Endodermal cell (in vitro differentiated cells): ENCODE measurements at regions not wholly inside any gene's neighbourhood (a gene's known extent, or its start where the extent isn't known, plus 50 kb on each side); places are given as distances from the start of the nearest gene placed in this dataset.
A peak's percentile ranks its signal among the peaks of the same experiment; 100 is the strongest.
"Not testable (repeated sequence)": the region's sequence is repeated elsewhere in the genome, so short reads cannot be mapped to it uniquely, and the experiment has no call there.

Experiments
- DNase-seq: peaks from one replicate; pipeline ENCODE4 v3.0.0-alpha.2; 2017
- H3K27ac ChIP-seq: 2 replicates; pipeline ENCODE4 v1.5.1; 2013; ENCODE audit warnings: mild to moderate bottlenecking, low read depth, low read length, moderate library complexity
- H3K27me3 ChIP-seq: 2 replicates; pipeline ENCODE4 v1.6.1; 2013; ENCODE audit warnings: mild to moderate bottlenecking, low read length, moderate library complexity; ENCODE audit not compliant: insufficient read depth, control insufficient read depth, poor library complexity, severe bottlenecking
- H3K36me3 ChIP-seq: 2 replicates; pipeline ENCODE4 v1.7.0; 2013; ENCODE audit warnings: mild to moderate bottlenecking, low read length, moderate library complexity; ENCODE audit not compliant: control insufficient read depth, insufficient read depth
- H3K4me1 ChIP-seq: one replicate; pipeline ENCODE4 v1.7.0; 2013; ENCODE audit warnings: low read length; ENCODE audit not compliant: control insufficient read depth, insufficient read depth
- H3K4me3 ChIP-seq: 2 replicates; pipeline ENCODE4 v1.5.1; 2013; ENCODE audit warnings: mild to moderate bottlenecking, low read length, moderate library complexity
- H3K9ac ChIP-seq: 2 replicates; pipeline ENCODE4 v1.6.1; 2013; ENCODE audit warnings: mild to moderate bottlenecking, low read length, moderate library complexity; ENCODE audit not compliant: poor library complexity, severe bottlenecking; ENCODE audit errors: extremely low read depth
- H3K9me3 ChIP-seq: 2 replicates; pipeline ENCODE4 v1.6.1; 2013; ENCODE audit warnings: mild to moderate bottlenecking, low read length, moderate library complexity; ENCODE audit not compliant: control insufficient read depth
- H3K27ac Mint-ChIP-seq: 2 replicates; pipeline ENCODE4 v1.8.0; 2020; ENCODE audit warnings: mixed read lengths
- H3K27me3 Mint-ChIP-seq: 2 replicates; pipeline ENCODE4 v1.8.0; 2021; ENCODE audit warnings: mild to moderate bottlenecking, mixed read lengths; ENCODE audit not compliant: insufficient read depth
- H3K36me3 Mint-ChIP-seq: 2 replicates; pipeline ENCODE4 v1.8.0; 2020; ENCODE audit warnings: low read depth, mixed read lengths
- H3K4me1 Mint-ChIP-seq: 2 replicates; pipeline ENCODE4 v1.8.0; 2020; ENCODE audit warnings: mixed read lengths
- H3K4me3 Mint-ChIP-seq: 2 replicates; pipeline ENCODE4 v1.8.0; 2020; ENCODE audit warnings: mild to moderate bottlenecking, moderate library complexity, mixed read lengths
- H3K9me3 Mint-ChIP-seq: 2 replicates; pipeline ENCODE4 v1.8.0; 2020; ENCODE audit warnings: mild to moderate bottlenecking, mixed read lengths
- WGBS, 2 experiments: methylation state at CpG; one replicate each; pipeline versions ENCODE4 v1.1.5 to v1.1.7; 2013; ENCODE audit warnings: missing lambda C conversion rate in 2 of 2, mixed read lengths in 1 of 2; ENCODE audit not compliant: insufficient coverage in 1 of 2, insufficient read length in 1 of 2; 5-methylcytosine and 5-hydroxymethylcytosine counted together
- TF ChIP-seq, protein P1 (sequence below): fragments of 200-600 bp; sonication (generic); conservative IDR thresholded peaks from 2 replicates; pipeline ENCODE4 v1.5.0; 2021; ENCODE audit warnings: antibody characterized with exemption, mild to moderate bottlenecking

DNA sequence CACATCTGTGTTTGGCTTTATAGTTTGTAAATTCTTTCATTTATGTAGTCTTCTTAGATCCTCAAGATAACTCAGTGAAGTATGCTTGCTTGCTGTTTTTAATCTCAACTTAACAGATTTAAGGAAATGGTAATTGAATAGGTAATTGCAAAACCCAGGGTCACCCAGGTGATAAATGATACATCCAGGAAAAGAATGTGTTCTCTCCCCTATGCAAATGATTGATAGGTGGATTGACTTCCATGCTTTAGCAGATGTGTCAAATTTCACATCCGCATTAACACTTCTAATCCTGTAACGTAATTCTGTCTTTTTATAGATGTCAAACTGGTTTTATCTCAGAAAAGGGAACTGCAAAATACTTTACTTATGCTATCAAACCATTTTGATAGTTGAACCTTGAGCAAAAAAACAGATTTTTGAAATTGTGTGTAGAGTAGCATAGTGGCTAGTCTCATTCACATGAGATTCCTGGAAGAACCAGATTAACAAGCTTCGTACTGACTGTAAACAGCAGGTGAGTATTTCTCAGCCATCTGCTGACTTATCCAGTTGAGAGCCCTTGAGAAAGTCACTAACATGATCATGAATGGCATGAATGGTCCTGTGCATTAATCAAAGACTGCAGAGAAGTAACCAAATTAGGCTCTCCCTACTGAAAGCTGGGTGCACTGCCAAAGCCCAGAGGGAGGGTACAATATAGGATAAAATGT lies 86.7 kb upstream of the PAM start:
- Mint-ChIP-seq H3K27ac (no peak overlapping the region), H3K9me3 (peaks cover 10% of the 10 kb centered on the region), H3K4me1 (peaks cover 4% of the 10 kb centered on the region), H3K27me3 (no peaks in the 10 kb centered on the region), H3K4me3 (no peak overlapping the region), H3K36me3 (no peaks in the 10 kb centered on the region)
- Histone ChIP-seq H3K4me1 (peaks cover 14% of the 10 kb centered on the region), H3K9me3 (peaks cover 4% of the 10 kb centered on the region), H3K9ac (no peak overlapping the region), H3K27ac (no peak overlapping the region), H3K36me3 (no peaks in the 10 kb centered on the region), H3K27me3 (no peaks in the 10 kb centered on the region), H3K4me3 (no peak overlapping the region)
- DNase-seq: no peak
- WGBS, 2 experiments: 63 to 72% methylated on average over 3 of the region's 3 CpGs
- TF ChIP-seq, protein P1, sequence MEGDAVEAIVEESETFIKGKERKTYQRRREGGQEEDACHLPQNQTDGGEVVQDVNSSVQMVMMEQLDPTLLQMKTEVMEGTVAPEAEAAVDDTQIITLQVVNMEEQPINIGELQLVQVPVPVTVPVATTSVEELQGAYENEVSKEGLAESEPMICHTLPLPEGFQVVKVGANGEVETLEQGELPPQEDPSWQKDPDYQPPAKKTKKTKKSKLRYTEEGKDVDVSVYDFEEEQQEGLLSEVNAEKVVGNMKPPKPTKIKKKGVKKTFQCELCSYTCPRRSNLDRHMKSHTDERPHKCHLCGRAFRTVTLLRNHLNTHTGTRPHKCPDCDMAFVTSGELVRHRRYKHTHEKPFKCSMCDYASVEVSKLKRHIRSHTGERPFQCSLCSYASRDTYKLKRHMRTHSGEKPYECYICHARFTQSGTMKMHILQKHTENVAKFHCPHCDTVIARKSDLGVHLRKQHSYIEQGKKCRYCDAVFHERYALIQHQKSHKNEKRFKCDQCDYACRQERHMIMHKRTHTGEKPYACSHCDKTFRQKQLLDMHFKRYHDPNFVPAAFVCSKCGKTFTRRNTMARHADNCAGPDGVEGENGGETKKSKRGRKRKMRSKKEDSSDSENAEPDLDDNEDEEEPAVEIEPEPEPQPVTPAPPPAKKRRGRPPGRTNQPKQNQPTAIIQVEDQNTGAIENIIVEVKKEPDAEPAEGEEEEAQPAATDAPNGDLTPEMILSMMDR: no peak

DNA sequence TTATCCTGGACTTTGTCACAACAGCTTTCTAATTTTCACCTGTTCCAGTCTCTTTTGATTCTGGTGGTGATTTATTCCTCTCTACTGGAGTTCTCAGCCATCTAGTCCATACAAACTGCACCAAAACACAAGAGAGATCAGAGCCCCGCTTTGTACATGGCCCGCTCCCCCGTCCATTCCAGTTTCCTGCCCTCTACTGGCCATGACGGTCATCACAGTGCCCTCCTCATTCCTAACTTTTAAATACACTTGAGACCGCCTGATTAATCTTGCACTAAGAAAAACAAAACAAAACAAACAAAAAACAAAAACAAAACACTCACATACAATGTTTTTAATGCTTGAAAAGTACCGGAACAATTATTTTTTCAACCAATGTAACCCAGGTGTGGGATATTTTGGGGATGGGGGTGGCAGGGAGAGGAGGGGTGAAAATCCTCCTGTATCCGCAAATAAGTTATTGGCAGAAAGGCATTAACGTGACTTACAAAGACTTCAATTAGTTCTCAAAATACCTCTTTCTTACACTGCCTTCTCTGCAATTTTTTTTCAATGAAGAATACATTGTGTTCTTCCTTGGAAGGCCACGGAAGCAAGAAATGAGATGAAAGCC lies 84.8 kb upstream of the PAM start:
- Mint-ChIP-seq H3K27ac (peak overlapping the region; percentile 94), H3K4me3 (peak overlapping the region; percentile 77), H3K9me3 (peaks cover 13% of the 10 kb centered on the region), H3K4me1 (peaks cover 4% of the 10 kb centered on the region), H3K36me3 (no peaks in the 10 kb centered on the region), H3K27me3 (no peaks in the 10 kb centered on the region)
- no peak overlapping the region for H3K27ac ChIP-seq
- H3K27me3 ChIP-seq: no peaks in the 10 kb centered on the region
- TF ChIP-seq, protein P1: peak; percentile 90
- peak; percentile 80 for DNase-seq
- H3K4me1 ChIP-seq: peaks cover 9% of the 10 kb centered on the region
- peak overlapping the region; percentile 83 for H3K4me3 ChIP-seq
- H3K9me3 ChIP-seq: peaks cover 4% of the 10 kb centered on the region
- no peaks in the 10 kb centered on the region for H3K36me3 ChIP-seq
- H3K9ac ChIP-seq: peak overlapping the region; percentile 37
- 78 to 85% methylated on average over 4 to 9 of the region's 9 CpGs for WGBS, 2 experiments

DNA sequence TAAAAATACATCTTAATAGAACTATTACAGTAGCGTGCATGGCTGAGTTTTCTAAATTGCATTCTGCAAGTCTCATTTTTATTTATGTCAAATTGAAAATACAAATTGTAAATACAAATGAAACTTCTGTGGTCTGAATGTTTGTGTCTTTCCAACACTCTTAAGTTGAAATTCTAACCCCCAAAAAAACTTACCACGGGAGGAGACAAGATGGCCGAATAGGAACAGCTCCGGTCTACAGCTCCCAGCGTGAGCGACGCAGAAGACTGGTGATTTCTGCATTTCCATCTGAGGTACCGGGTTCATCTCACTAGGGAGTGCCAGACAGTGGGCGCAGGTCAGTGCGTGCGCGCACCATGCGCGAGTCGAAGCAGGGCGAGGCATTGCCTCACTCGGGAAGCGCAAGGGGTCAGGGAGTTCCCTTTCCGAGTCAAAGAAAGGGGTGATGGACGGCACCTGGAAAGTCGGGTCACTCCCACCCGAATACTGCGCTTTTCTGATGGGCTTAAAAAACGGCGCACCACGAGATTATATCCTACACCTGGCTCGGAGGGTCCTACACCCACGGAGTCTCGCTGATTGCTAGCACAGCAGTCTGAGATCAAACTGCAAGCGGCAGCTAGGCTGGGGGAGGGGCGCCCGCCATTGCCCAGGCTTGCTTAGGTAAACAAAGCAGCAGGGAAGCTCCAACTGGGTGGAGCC lies 83.9 kb upstream of the PAM start:
- not testable (repeated sequence) for H3K36me3 ChIP-seq, H3K27me3 ChIP-seq, H3K4me1 Mint-ChIP-seq, H3K9me3 ChIP-seq, DNase-seq, H3K27ac ChIP-seq, H3K27me3 Mint-ChIP-seq, H3K4me1 ChIP-seq, H3K36me3 Mint-ChIP-seq
- H3K9me3 Mint-ChIP-seq: peaks cover 13% of the 10 kb centered on the region
- 42 to 43% methylated on average over 7 to 32 of the region's 32 CpGs for WGBS, 2 experiments
- peak overlapping the region; percentile 94 for H3K27ac Mint-ChIP-seq
- Histone ChIP-seq H3K9ac (peak overlapping the region; percentile 37), H3K4me3 (peak overlapping the region; percentile 83)
- H3K4me3 Mint-ChIP-seq: peak overlapping the region; percentile 77
